ENCODE measurements at regions not wholly inside any gene's neighbourhood (a gene's known extent, or its start where the extent isn't known, plus 50 kb on each side); places are given as distances from the start of the nearest gene placed in this dataset.

DNA sequence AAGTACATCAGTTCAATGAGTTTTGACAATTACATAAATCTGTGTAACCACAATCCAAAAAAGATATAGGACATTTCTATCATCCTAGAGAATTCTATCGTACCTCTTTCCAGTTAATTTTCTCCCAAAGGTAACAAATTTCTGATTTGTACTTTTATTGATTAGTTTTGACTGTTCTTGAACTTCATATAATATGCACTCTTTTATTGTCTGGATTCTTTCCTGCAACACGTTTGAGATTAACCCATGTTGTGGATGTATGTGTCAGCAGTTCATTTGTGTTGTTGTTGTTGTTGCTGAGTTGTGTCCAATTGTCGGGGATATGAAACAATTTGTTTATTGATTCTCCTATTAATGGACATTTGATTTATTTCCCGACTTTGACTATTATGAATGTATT is 145.9 kb upstream of the WDR11 start (continued):
- TF ChIP-seq, protein P1, sequence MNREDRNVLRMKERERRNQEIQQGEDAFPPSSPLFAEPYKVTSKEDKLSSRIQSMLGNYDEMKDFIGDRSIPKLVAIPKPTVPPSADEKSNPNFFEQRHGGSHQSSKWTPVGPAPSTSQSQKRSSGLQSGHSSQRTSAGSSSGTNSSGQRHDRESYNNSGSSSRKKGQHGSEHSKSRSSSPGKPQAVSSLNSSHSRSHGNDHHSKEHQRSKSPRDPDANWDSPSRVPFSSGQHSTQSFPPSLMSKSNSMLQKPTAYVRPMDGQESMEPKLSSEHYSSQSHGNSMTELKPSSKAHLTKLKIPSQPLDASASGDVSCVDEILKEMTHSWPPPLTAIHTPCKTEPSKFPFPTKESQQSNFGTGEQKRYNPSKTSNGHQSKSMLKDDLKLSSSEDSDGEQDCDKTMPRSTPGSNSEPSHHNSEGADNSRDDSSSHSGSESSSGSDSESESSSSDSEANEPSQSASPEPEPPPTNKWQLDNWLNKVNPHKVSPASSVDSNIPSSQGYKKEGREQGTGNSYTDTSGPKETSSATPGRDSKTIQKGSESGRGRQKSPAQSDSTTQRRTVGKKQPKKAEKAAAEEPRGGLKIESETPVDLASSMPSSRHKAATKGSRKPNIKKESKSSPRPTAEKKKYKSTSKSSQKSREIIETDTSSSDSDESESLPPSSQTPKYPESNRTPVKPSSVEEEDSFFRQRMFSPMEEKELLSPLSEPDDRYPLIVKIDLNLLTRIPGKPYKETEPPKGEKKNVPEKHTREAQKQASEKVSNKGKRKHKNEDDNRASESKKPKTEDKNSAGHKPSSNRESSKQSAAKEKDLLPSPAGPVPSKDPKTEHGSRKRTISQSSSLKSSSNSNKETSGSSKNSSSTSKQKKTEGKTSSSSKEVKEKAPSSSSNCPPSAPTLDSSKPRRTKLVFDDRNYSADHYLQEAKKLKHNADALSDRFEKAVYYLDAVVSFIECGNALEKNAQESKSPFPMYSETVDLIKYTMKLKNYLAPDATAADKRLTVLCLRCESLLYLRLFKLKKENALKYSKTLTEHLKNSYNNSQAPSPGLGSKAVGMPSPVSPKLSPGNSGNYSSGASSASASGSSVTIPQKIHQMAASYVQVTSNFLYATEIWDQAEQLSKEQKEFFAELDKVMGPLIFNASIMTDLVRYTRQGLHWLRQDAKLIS (CRISPR knock-in tag; IDR thresholded peaks at IDR 0.05; ENCODE audit: borderline replicate concordance), result no peak
- TF ChIP-seq FOXJ3 (CRISPR knock-in tag; IDR thresholded peaks at IDR 0.05; ENCODE audit: borderline replicate concordance) (no peak), CREM (CRISPR knock-in tag; IDR thresholded peaks at IDR 0.05) (no peak), TCF7 (CRISPR knock-in tag; IDR thresholded peaks at IDR 0.05; ENCODE audit: low read depth) (no peak), ZNF416 (CRISPR knock-in tag; IDR thresholded peaks at IDR 0.05) (no peak), TEAD1 (CRISPR knock-in tag; IDR thresholded peaks at IDR 0.05) (no peak)
- TF ChIP-seq, protein P2, sequence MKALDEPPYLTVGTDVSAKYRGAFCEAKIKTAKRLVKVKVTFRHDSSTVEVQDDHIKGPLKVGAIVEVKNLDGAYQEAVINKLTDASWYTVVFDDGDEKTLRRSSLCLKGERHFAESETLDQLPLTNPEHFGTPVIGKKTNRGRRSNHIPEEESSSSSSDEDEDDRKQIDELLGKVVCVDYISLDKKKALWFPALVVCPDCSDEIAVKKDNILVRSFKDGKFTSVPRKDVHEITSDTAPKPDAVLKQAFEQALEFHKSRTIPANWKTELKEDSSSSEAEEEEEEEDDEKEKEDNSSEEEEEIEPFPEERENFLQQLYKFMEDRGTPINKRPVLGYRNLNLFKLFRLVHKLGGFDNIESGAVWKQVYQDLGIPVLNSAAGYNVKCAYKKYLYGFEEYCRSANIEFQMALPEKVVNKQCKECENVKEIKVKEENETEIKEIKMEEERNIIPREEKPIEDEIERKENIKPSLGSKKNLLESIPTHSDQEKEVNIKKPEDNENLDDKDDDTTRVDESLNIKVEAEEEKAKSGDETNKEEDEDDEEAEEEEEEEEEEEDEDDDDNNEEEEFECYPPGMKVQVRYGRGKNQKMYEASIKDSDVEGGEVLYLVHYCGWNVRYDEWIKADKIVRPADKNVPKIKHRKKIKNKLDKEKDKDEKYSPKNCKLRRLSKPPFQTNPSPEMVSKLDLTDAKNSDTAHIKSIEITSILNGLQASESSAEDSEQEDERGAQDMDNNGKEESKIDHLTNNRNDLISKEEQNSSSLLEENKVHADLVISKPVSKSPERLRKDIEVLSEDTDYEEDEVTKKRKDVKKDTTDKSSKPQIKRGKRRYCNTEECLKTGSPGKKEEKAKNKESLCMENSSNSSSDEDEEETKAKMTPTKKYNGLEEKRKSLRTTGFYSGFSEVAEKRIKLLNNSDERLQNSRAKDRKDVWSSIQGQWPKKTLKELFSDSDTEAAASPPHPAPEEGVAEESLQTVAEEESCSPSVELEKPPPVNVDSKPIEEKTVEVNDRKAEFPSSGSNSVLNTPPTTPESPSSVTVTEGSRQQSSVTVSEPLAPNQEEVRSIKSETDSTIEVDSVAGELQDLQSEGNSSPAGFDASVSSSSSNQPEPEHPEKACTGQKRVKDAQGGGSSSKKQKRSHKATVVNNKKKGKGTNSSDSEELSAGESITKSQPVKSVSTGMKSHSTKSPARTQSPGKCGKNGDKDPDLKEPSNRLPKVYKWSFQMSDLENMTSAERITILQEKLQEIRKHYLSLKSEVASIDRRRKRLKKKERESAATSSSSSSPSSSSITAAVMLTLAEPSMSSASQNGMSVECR (CRISPR knock-in tag; IDR thresholded peaks at IDR 0.05; ENCODE audit: borderline replicate concordance), result no peak

DNA sequence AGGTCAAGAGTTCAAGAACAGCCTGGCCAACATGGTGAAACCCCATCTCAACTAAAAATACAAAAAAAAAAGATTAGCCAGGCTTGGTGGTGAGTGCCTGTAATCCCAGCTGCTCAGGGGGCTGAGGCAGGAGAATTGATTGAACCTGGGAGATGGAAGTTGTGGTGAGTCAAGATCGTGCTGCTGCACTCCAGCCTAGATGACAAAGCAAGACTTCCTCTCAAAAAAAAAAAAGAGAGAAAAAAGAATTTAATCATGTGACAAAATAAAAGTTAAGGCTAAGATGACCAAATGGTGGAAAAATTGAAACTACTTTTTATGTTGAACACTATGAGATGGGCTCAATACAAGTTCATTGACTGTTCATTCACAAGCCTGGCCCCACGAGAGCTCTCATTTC is 141.1 kb upstream of the WDR11 start:
- Mint-ChIP-seq H3K27ac (no peak overlapping the region), H3K9me3 (no peaks in the 10 kb centered on the region), H3K36me3 (no peaks in the 10 kb centered on the region), H3K4me1 (peaks cover 12% of the 10 kb centered on the region), H3K27me3 (ENCODE audit: low read depth) (no peaks in the 10 kb centered on the region; the same call in 1 of the 2 replicates), H3K4me3 (no peak overlapping the region)
- DNase-seq (ENCODE audit: low spot score) (no peak), ATAC-seq (no peak)
- ChIA-PET CTCF (no interaction called here), POLR2A (no interaction called here)
- TF ChIP-seq NR2C2 (CRISPR knock-in tag; IDR thresholded peaks at IDR 0.05) (no peak), KAT7 (CRISPR knock-in tag; IDR thresholded peaks at IDR 0.05; ENCODE audit: borderline replicate concordance) (no peak), GRHL2 (CRISPR knock-in tag; IDR thresholded peaks at IDR 0.05; ENCODE audit: insufficient replicate concordance, severe bottlenecking) (no peak), ESRRA (CRISPR knock-in tag; IDR thresholded peaks at IDR 0.05; ENCODE audit: borderline replicate concordance) (no peak), IRF2 (CRISPR knock-in tag; IDR thresholded peaks at IDR 0.05; ENCODE audit: borderline replicate concordance, low read depth) (no peak), ZBTB21 (CRISPR knock-in tag; IDR thresholded peaks at IDR 0.05; ENCODE audit: borderline replicate concordance) (no peak), TEAD4 (CRISPR knock-in tag; IDR thresholded peaks at IDR 0.05) (no peak), FOXK1 (CRISPR knock-in tag; IDR thresholded peaks at IDR 0.05) (no peak), NR1H2 (CRISPR knock-in tag; IDR thresholded peaks at IDR 0.05) (no peak), JAZF1 (CRISPR knock-in tag; IDR thresholded peaks at IDR 0.05) (no peak)
- TF ChIP-seq, protein P3, sequence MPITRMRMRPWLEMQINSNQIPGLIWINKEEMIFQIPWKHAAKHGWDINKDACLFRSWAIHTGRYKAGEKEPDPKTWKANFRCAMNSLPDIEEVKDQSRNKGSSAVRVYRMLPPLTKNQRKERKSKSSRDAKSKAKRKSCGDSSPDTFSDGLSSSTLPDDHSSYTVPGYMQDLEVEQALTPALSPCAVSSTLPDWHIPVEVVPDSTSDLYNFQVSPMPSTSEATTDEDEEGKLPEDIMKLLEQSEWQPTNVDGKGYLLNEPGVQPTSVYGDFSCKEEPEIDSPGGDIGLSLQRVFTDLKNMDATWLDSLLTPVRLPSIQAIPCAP (CRISPR knock-in tag; IDR thresholded peaks at IDR 0.05), result no peak
- TF ChIP-seq, protein P4, sequence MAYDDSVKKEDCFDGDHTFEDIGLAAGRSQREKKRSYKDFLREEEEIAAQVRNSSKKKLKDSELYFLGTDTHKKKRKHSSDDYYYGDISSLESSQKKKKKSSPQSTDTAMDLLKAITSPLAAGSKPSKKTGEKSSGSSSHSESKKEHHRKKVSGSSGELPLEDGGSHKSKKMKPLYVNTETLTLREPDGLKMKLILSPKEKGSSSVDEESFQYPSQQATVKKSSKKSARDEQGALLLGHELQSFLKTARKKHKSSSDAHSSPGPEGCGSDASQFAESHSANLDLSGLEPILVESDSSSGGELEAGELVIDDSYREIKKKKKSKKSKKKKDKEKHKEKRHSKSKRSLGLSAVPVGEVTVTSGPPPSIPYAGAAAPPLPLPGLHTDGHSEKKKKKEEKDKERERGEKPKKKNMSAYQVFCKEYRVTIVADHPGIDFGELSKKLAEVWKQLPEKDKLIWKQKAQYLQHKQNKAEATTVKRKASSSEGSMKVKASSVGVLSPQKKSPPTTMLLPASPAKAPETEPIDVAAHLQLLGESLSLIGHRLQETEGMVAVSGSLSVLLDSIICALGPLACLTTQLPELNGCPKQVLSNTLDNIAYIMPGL (CRISPR knock-in tag; IDR thresholded peaks at IDR 0.05), result no peak
